ENCODE measurements at regions not wholly inside any gene's neighbourhood (a gene's known extent, or its start where the extent isn't known, plus 50 kb on each side); places are given as distances from the start of the nearest gene placed in this dataset.
"Not testable (repeated sequence)": the region's sequence is repeated elsewhere in the genome, so short reads cannot be mapped to it uniquely, and the experiment has no call there.

GRCh38 chr16:6856578-6856977 lies 476.1 kb upstream of the RBFOX1 start:
- no peak for DNase-seq (ENCODE audit: low read depth in 2 of 2)

- DNase-seq (ENCODE audit: low read depth in 2 of 2) = no peak
Measured at GRCh38 chr16:6853565-6853964, 479.1 kb upstream of the RBFOX1 start.

GRCh38 chr16:6852643-6853225 lies 479.9 kb upstream of the RBFOX1 start:
- no peak for DNase-seq (ENCODE audit: low read depth in 2 of 2)

- no peak for DNase-seq (ENCODE audit: low read depth in 2 of 2)
Measured at GRCh38 chr16:6846452-6846851, 486.2 kb upstream of the RBFOX1 start.

- DNase-seq (ENCODE audit: low read depth in 2 of 2) = no peak
Measured at GRCh38 chr16:6841392-6841791, 491.3 kb upstream of the RBFOX1 start.

- DNase-seq (ENCODE audit: low read depth in 2 of 2) = no peak
Measured at GRCh38 chr16:6837722-6838121, 494.9 kb upstream of the RBFOX1 start.

GRCh38 chr16:6836766-6837165 lies 495.9 kb upstream of the RBFOX1 start:
- DNase-seq (ENCODE audit: low read depth in 2 of 2) = no peak

- DNase-seq (ENCODE audit: low read depth in 2 of 2) = no peak
Measured at GRCh38 chr16:6835941-6836340, 496.7 kb upstream of the RBFOX1 start.

- no peak for DNase-seq (ENCODE audit: low read depth in 2 of 2)
Measured at GRCh38 chr16:6835516-6835915, 497.1 kb upstream of the RBFOX1 start.

- DNase-seq (ENCODE audit: low read depth in 2 of 2) = no peak
Measured at GRCh38 chr16:6828690-6829089, 504.0 kb upstream of the RBFOX1 start.

- DNase-seq (ENCODE audit: low read depth in 2 of 2) = no peak
Measured at GRCh38 chr16:6827931-6828330, 504.7 kb upstream of the RBFOX1 start.

GRCh38 chr16:6827267-6827666 lies 505.4 kb upstream of the RBFOX1 start:
- no peak for DNase-seq (ENCODE audit: low read depth in 2 of 2)

GRCh38 chr16:6822041-6822440 lies 510.6 kb upstream of the RBFOX1 start:
- DNase-seq (ENCODE audit: low read depth in 2 of 2) = no peak

GRCh38 chr16:6804461-6804860 lies 528.2 kb upstream of the RBFOX1 start:
- no peak for DNase-seq (ENCODE audit: low read depth in 2 of 2)

- DNase-seq (ENCODE audit: low read depth in 2 of 2) = no peak
Measured at GRCh38 chr16:6803176-6803575, 529.5 kb upstream of the RBFOX1 start.

GRCh38 chr16:6797223-6797622 lies 535.4 kb upstream of the RBFOX1 start:
- DNase-seq (ENCODE audit: low read depth in 2 of 2) = no peak

- no peak for DNase-seq (ENCODE audit: low read depth in 2 of 2)
Measured at GRCh38 chr16:6777624-6778023, 555.0 kb upstream of the RBFOX1 start.

- no peak for DNase-seq (ENCODE audit: low read depth in 2 of 2)
Measured at GRCh38 chr16:6775712-6776111, 556.9 kb upstream of the RBFOX1 start.

- DNase-seq (ENCODE audit: low read depth in 2 of 2) = no peak
Measured at GRCh38 chr16:6771956-6772355, 560.7 kb upstream of the RBFOX1 start.

GRCh38 chr16:6753553-6753952 lies 579.1 kb upstream of the RBFOX1 start:
- no peak for DNase-seq (ENCODE audit: low read depth in 2 of 2)

GRCh38 chr16:6751191-6751590 lies 581.5 kb upstream of the RBFOX1 start:
- no peak for DNase-seq (ENCODE audit: low read depth in 2 of 2)

- DNase-seq (ENCODE audit: low read depth in 2 of 2) = no peak
Measured at GRCh38 chr16:6749698-6750097, 582.9 kb upstream of the RBFOX1 start.

GRCh38 chr16:6736302-6736701 lies 596.3 kb upstream of the RBFOX1 start:
- not testable (repeated sequence) for DNase-seq (ENCODE audit: low read depth in 2 of 2)

GRCh38 chr16:6735631-6736030 lies 597.0 kb upstream of the RBFOX1 start:
- DNase-seq (ENCODE audit: low read depth in 2 of 2) = no peak
